NCI-H1436 (cell line): ENCODE measurements at regions not wholly inside any gene's neighbourhood (a gene's known extent, or its start where the extent isn't known, plus 50 kb on each side); places are given as distances from the start of the nearest gene placed in this dataset.
"Not testable (repeated sequence)": the region's sequence is repeated elsewhere in the genome, so short reads cannot be mapped to it uniquely, and the experiment has no call there.

Experiments
- DNase-seq: peaks from one replicate; lab custom pipeline; 2025; lab: John Stamatoyannopoulos, UW

GRCh38 chr3:146382386-146382785 is 87.0 kb downstream of the PLSCR2 start:
- DNase-seq: no peak

GRCh38 chr3:146380046-146380445 is 89.3 kb downstream of the PLSCR2 start:
- no peak for DNase-seq

DNA sequence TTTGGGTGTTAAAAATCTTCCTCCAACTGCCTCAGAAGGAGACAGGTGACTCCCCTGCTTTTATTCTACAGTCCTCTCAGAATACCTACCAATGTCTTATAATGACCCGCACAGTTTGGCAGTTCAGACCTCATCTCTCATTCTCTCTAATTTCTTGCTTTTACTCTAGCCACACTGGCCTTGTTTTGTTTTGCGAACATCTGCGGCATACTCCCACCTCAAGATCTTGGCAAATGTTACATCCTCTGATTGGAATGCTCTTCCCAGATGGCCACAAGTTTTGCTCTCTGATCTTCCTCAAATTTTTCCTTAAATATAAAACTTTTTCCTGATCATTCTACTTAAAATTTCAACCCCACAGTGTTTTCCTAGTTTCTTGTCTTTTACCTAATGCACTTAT is 94.1 kb downstream of the PLSCR2 start:
- no peak for DNase-seq

GRCh38 chr3:146374146-146374545 is 95.2 kb downstream of the PLSCR2 start:
- DNase-seq: no peak

DNA sequence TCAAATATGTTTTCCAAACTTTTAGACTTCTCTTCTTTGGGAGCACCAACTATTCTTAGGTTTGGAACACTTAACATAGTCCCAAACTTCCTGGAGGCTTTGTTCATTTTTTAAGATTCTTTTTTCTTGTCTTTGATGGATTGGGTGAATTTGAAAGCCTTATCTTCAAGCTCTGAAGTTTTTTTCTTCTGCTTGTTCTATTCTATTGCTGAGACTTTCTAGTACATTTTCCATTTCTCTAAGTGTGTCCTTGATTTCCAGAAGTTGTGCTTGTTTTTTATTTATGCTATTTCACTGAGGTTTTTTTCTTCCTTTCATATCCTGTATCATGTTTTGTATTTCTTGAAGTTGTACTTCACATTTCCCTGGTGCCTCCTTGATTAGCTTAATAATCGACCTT is 97.5 kb downstream of the PLSCR2 start:
- no peak for DNase-seq

DNA sequence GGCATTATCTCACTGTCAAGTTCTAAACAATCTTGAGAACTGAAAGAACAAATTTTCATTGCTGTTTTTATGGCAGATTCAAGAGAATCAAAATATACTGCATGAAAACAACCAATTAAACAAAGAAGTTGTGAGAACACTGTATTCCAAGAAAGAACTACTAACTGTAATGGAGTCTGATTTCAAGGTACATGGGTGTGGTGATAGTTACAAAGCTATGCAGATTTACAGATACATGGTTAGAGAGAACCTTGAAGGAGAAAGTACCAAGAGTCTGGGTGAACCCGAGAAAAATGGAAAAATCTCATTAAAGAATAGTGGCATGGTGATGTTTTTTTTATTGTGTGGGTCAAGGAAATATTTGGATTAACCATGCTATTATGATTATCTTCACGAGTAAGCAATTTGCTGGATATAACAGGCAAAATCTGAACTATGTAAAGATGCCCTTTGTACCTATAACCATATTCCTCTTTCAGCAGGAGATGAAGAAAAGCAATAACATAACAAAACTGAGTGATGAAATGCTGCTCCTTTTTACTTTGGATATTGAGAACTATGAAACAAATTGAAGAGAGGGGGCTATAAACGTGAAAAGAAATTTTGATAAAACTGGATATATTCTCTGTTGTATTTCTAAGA is 100.4 kb downstream of the PLSCR2 start:
- no peak for DNase-seq

- DNase-seq: no peak
Measured at GRCh38 chr3:146359841-146360240, 108.9 kb upstream of the PLSCR4 start.

GRCh38 chr3:146354421-146354820 is 103.5 kb upstream of the PLSCR4 start:
- DNase-seq: not testable (repeated sequence)

- DNase-seq: no peak
Measured at GRCh38 chr3:146350852-146351251, 99.9 kb upstream of the PLSCR4 start.

- DNase-seq: no peak
Measured at GRCh38 chr3:146345900-146346299, 95.0 kb upstream of the PLSCR4 start.

DNA sequence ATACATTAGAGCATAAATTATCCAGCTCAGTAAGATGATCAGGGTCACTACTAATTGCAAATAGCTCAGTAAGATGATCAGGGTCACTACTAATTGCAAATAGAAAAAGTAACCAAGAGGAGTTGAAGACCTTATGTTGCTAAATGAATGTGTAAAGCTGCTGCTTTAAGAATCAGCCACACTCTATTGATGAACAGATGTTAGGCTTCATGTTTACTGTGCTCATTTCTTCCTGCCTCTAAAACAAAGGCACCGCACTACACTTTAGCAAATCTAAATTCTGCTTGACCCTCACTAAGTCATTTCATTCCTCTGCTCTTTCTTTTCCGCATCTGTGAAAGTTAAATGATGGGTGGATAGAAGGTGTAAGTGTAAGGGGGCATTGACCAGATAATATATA is 92.6 kb upstream of the PLSCR4 start:
- no peak for DNase-seq

GRCh38 chr3:146342989-146343388 is 92.1 kb upstream of the PLSCR4 start:
- DNase-seq: no peak

DNA sequence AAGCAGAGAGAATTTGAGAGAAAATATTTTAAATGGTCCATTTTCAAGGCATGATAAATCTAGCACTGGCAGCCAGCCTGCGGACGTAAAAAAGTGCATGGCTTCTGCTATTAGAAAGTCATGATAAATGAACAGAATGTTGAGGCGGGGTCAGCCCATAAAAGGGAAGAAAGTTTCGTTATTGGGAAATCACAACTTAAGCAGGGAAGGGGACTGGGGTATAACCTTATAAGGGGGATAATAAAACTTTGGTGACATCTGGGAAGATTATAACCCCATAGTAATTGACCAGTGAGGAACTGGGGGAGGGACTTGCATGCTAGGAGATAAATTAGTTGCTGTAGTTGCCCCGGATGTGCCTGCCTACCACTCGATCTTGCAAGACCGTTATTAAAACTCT is 88.4 kb upstream of the PLSCR4 start:
- DNase-seq: no peak

DNA sequence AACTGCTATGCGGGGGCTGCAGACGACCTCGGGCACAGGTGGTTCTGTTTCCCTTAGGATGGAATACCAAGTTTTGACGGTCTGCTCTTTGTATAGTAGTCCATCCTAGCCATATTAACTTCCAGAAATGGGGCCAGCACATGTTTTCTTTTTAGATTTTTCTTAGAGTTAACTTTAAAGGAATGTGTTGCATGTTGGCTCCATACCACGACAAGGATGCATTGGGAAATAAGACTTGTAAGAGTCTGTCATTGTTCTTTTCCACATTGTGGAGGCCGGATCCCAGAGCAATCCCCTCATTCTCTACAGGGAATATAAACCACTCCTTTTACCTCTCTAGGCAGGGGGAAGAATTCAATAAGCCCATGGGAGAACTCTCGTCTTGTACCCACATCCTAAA is 87.1 kb upstream of the PLSCR4 start:
- DNase-seq: no peak

DNA sequence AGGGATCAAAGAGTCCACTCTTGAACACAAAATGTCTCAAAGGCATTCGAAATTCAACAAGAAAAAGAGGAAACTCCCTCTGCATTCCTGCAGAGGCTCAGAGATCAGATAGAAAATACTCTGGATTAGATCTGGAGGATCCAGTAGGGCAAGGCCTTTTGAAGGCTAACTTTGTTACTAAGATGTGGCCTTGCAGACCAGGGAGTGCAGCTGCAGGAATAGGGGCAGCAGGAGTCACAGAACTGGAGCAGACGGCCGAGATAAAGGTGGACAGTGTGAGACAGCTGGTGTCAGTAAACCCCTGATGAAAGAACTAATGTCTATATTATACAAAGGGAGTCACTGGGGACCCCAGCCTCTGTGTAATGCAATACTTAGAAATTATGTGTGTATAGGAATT is 84.5 kb upstream of the PLSCR4 start:
- no peak for DNase-seq

GRCh38 chr3:146334151-146334550 is 83.2 kb upstream of the PLSCR4 start:
- DNase-seq: no peak

DNA sequence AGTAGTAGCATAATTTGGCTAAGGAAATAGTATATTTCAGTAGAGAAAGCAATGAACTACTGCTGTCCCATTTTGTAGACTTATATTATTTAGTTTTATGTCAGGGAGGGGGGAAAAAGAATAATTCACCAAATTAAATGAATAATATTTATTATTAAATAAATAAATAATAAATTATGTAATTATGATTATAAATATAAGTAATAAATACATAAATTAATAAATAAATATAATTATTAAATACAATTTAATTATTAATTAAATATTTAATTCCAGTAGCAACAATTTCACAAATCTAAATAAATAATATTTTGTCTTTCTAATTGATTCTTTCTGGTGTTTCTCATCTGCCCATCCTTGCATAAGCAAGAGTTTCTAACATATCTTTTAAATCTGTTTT is 81.1 kb upstream of the PLSCR4 start:
- DNase-seq: no peak

DNA sequence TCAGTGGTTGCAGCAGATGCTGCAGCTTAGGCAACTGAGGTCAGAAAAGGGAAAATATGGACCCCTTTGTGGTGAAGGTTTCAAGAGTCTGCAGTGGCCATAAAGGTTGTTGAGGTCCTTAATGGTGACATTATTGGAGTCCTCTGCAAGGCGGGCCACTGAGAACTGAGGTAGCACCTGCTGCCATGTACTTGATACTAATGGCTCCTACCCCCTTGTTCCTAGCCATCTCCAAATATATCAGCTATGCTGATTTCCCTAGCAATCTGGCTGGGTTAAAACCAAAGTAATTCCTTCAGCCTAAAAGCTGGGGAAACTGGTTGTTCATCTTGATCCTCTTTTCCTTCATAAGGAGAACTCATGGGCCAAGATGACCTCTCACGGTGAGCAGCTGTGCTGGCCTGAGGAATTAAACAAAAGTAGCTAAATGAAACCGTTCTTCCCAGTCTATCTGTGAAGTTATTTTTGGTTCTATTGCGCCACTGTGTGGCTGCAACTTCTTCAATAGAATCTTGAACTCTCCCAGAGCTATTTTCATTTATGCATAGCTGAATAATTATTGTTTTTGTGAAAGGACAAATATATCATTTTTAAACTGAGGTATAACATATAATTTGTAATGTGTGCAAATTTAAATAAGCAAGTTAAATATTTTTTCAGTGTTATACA is 76.1 kb upstream of the PLSCR4 start:
- peak; percentile 43 for DNase-seq

DNA sequence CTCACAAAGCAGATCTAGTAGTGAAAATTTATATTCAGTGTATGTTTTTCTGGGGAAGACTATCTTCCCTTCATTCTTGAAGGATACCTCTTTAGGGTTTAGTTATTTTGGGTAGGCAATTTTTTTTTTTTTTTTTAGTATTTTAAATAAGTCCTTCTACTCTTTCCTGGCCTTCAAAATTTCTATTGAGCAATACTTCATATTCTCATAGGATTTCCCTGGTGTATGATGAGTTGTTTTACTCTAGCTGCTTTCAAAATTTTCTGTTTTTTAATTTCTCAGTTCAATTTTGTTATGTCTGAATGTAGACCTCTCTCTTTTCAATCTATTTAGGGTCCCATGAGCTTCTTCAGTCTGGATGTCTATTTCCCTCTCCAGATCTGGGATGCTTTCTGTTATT is 74.3 kb upstream of the PLSCR4 start:
- DNase-seq: no peak

GRCh38 chr3:146322216-146322817 is 71.4 kb upstream of the PLSCR4 start:
- DNase-seq: no peak

- DNase-seq: no peak
Measured at GRCh38 chr3:146314871-146315270, 64.0 kb upstream of the PLSCR4 start.

DNA sequence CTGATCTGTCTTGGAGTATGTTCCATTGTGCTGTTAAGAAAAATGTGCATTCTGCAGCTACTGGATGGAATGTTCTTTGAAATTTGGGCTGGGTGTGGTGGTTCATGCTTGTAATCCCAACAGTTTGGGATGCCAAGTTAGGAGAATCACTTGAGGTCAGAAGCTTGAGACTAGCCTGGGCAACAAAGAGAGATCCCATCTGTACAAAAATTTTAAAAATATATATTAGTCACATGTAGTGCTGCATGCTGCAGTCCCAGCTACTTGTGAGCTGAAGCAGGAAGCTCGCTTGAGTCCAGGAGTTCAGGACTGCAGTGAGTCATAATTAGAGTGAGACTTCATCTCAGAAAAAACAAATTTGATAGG is 62.8 kb upstream of the PLSCR4 start:
- DNase-seq: no peak

- DNase-seq: no peak
Measured at GRCh38 chr3:146313031-146313745, 62.3 kb upstream of the PLSCR4 start.
